A549 (cell line): ENCODE measurements at regions not wholly inside any gene's neighbourhood (a gene's known extent, or its start where the extent isn't known, plus 50 kb on each side); places are given as distances from the start of the nearest gene placed in this dataset.

Experiments used
- ATAC-seq, 2 experiments: fragments of 200-7000 bp in 1 of 2; fragments of >200 bp in 1 of 2; cut with Nextera tagmentation in 1 of 2; cut with Tn5 transposase in 1 of 2; 3 replicates each; pipeline versions ENCODE4 v1.8.0 to v1.9.1; 2018 to 2020; ENCODE audit warnings: mild to moderate bottlenecking in 1 of 2, moderate library complexity in 1 of 2
- CTCF ChIA-PET: fragments of 300-600 bp; sonication (Branson Sonifier 250); formaldehyde crosslinking; extraction: SDS; loops from one replicate; lab custom pipeline; 2021; ENCODE audit warnings: antibody characterized with exemption, inconsistent platforms; lab: Yijun Ruan, JAX
- POLR2A ChIA-PET: fragments of 350-600 bp; formaldehyde crosslinking; extraction: SDS; loops from one replicate; lab custom pipeline; 2021; ENCODE audit warnings: antibody characterized with exemption, inconsistent platforms; lab: Yijun Ruan, JAX
- DNase-seq, 2 experiments: peaks; one replicate each; pipeline versions ENCODE4 v3.0.0 to v3.0.0-alpha.2; 2011 to 2016; ENCODE audit warnings: low read depth in 1 of 2, low spot score in 1 of 2
- FAIRE-seq: peaks from 2 replicates; lab custom pipeline; 2011; peaks lifted over from hg19 to GRCh38; lab: Jason Lieb, UNC
- H3K27ac ChIP-seq, 2 experiments: fragments of >200 bp; sonication (Bioruptor Twin); formaldehyde crosslinking; 3 replicates each; pipeline ENCODE4 v1.5.1; 2016 to 2017
- H3K4me1 ChIP-seq: fragments of >200 bp; sonication (Bioruptor Twin); formaldehyde crosslinking; 3 replicates; pipeline ENCODE4 v1.6.1; 2016
- H3K4me2 ChIP-seq: fragments of >200 bp; sonication (Bioruptor Twin); formaldehyde crosslinking; 3 replicates; pipeline ENCODE4 v1.6.1; 2016
- H3K4me3 ChIP-seq: fragments of >200 bp; sonication (Bioruptor Twin); formaldehyde crosslinking; 3 replicates; pipeline ENCODE4 v1.5.1; 2016
- H3K9me3 ChIP-seq: fragments of >200 bp; sonication (Bioruptor Twin); formaldehyde crosslinking; 3 replicates; pipeline ENCODE4 v1.6.1; 2016
- CEBPB ChIP-seq, 2 experiments: fragments of >200 bp in 1 of 2; sonication (Bioruptor Twin) in 1 of 2; formaldehyde crosslinking in 1 of 2; IDR thresholded peaks; 2 replicates each; pipeline ENCODE4 v1.6.1; 2012 to 2016
- CTCF ChIP-seq: fragments of >200 bp; sonication (Bioruptor Twin); formaldehyde crosslinking; IDR thresholded peaks from 3 replicates; pipeline ENCODE4 v1.5.1; 2016
- E2F6 ChIP-seq: IDR thresholded peaks from 2 replicates; pipeline ENCODE4 v1.6.1; 2012; ENCODE audit warnings: low read depth, borderline replicate concordance
- ELK1 ChIP-seq: fragments of 150-350 bp; IDR thresholded peaks from 2 replicates; pipeline ENCODE4 v1.6.1; 2014; ENCODE audit warnings: low read depth, mild to moderate bottlenecking, low read length
- ESRRA ChIP-seq: fragments of 150-350 bp; IDR thresholded peaks from 2 replicates; pipeline ENCODE4 v1.6.1; 2014; ENCODE audit warnings: mild to moderate bottlenecking, low read length, borderline replicate concordance
- FOSB ChIP-seq: fragments of 250-450 bp; sonication (Bioruptor Pico); IDR thresholded peaks from 2 replicates; pipeline ENCODE4 v1.5.0; 2020; ENCODE audit warnings: mild to moderate bottlenecking, moderate library complexity
- HES2 ChIP-seq: fragments of >200 bp; sonication (Bioruptor Twin); formaldehyde crosslinking; IDR thresholded peaks from 2 replicates; pipeline ENCODE4 v1.6.1; 2016
- HEYL ChIP-seq: fragments of 250-450 bp; sonication (Bioruptor Pico); IDR thresholded peaks from 2 replicates; pipeline ENCODE4 v1.8.0; 2021; ENCODE audit warnings: mild to moderate bottlenecking, moderate library complexity
- JUN ChIP-seq, 2 experiments: fragments of >200 bp; sonication (Bioruptor Twin); formaldehyde crosslinking; IDR thresholded peaks; 2 replicates in 1 of 2; 3 replicates in 1 of 2; pipeline ENCODE4 v1.6.1; 2016 to 2017
- MAFK ChIP-seq: fragments of 450-650 bp; IDR thresholded peaks from 2 replicates; pipeline ENCODE4 v1.6.1; 2014; ENCODE audit not compliant: partially characterized antibody
- PBX3 ChIP-seq: IDR thresholded peaks from 2 replicates; pipeline ENCODE4 v1.6.1; 2012
- POLR2AphosphoS2 ChIP-seq: conservative IDR thresholded peaks from 2 replicates; pipeline ENCODE4 v1.6.1; 2012; ENCODE audit warnings: low read length, improper control_type of control experiment, inconsistent platforms
- RARB ChIP-seq: fragments of 250-450 bp; sonication (Bioruptor Pico); IDR thresholded peaks from 2 replicates; pipeline ENCODE4 v1.8.0; 2021; ENCODE audit warnings: mild to moderate bottlenecking, moderate library complexity
- RNF2 ChIP-seq: fragments of 200-600 bp; sonication (generic); IDR thresholded peaks from 2 replicates; pipeline ENCODE4 v1.6.1; 2016; ENCODE audit warnings: low read depth, mild to moderate bottlenecking, antibody characterized with exemption, moderate library complexity, borderline replicate concordance
- TP53 ChIP-seq: fragments of 250-450 bp; sonication (Bioruptor Pico); IDR thresholded peaks from 2 replicates; pipeline ENCODE4 v1.5.0; 2021; ENCODE audit warnings: mild to moderate bottlenecking, moderate library complexity
- ZC3H11A ChIP-seq: fragments of 450-650 bp; IDR thresholded peaks from 2 replicates; pipeline ENCODE4 v1.6.1; 2014; ENCODE audit warnings: antibody characterized with exemption, mild to moderate bottlenecking
- ZSCAN20 ChIP-seq: fragments of 250-450 bp; sonication (Bioruptor Pico); IDR thresholded peaks from 2 replicates; pipeline ENCODE4 v1.8.0; 2022; ENCODE audit warnings: mild to moderate bottlenecking, moderate library complexity
- WGBS: methylation state at CpG from one replicate; pipeline ENCODE4 v1.1.6; 2017; ENCODE audit errors: missing lambda C conversion rate; 5-methylcytosine and 5-hydroxymethylcytosine counted together

GRCh38 chr16:79402920-79403319, 197.6 kb downstream of the MAF start:
- ChIA-PET CTCF (no interaction called here), POLR2A (no interaction called here)
- no peaks in the 10 kb centered on the region for H3K4me1 ChIP-seq
- no peak overlapping the region for H3K27ac ChIP-seq
- no peak for FAIRE-seq
- H3K4me2 ChIP-seq, result no peak overlapping the region
- 0 out of 3 replicates have a peak, but pooled peaks cover 2% of the 10 kb centered on the region for H3K9me3 ChIP-seq
- TF ChIP-seq ESRRA (no peak), FOSB (CRISPR knock-in tag) (no peak), ZC3H11A (no peak), E2F6 (no peak)
- 23% methylated on average over 6 of the region's 6 CpGs for WGBS
- H3K4me3 ChIP-seq, result no peak overlapping the region
- no peak for DNase-seq
- no peak for ATAC-seq

- H3K4me2 ChIP-seq, result no peak overlapping the region
- no peak overlapping the region for H3K27ac ChIP-seq
- FAIRE-seq (no peak), ATAC-seq (no peak), DNase-seq (no peak)
- 19% methylated on average over 5 of the region's 5 CpGs for WGBS
- H3K4me1 ChIP-seq, result no peaks in the 10 kb centered on the region
- H3K4me3 ChIP-seq, result no peak overlapping the region
- ChIA-PET POLR2A (no interaction called here), CTCF (no interaction called here)
- 0 out of 3 replicates have a peak, but pooled peaks cover 2% of the 10 kb centered on the region for H3K9me3 ChIP-seq
- TF ChIP-seq MAFK, result no peak
- no peak for TF ChIP-seq HES2
- no peak for TF ChIP-seq RARB
- no peak for TF ChIP-seq HEYL (CRISPR knock-in tag)
Measured at GRCh38 chr16:79402356-79402755, 198.2 kb downstream of the MAF start.

- no peak for TF ChIP-seq RARB
- TF ChIP-seq ELK1, result no peak
- no peak for TF ChIP-seq MAFK
- TF ChIP-seq CEBPB (IDR thresholded peaks at IDR 0.05), result no peak
- TF ChIP-seq JUN (IDR thresholded peaks at IDR 0.05), result no peak
- H3K4me2 ChIP-seq, result no peak overlapping the region
- DNase-seq, result no peak
- ChIA-PET CTCF (interaction anchor here (1.0 kb wide), 1 partner anchor 51 kb away, joined by 3 read pairs; no protein-coding TSS in a partner anchor), POLR2A (no interaction called here)
- 0 out of 3 replicates have a peak, but pooled peaks cover 2% of the 10 kb centered on the region for H3K9me3 ChIP-seq
- WGBS, result 87% methylated on average over 1 of the region's 1 CpG
- no peaks in the 10 kb centered on the region for H3K4me1 ChIP-seq
- no peak overlapping the region for H3K4me3 ChIP-seq
- no peak for ATAC-seq
- no peak for FAIRE-seq
- no peak overlapping the region for H3K27ac ChIP-seq
Measured at GRCh38 chr16:79401782-79402181, 198.8 kb downstream of the MAF start.

GRCh38 chr16:79401157-79401556, 199.4 kb downstream of the MAF start:
- CTCF ChIA-PET, result interaction anchor here (1.0 kb wide), 1 partner anchor 50 kb away, joined by 3 read pairs; no protein-coding TSS in a partner anchor
- no peak overlapping the region for H3K4me3 ChIP-seq
- ATAC-seq (no peak), DNase-seq (no peak), FAIRE-seq (no peak)
- POLR2A ChIA-PET, result no interaction called here
- no peak overlapping the region for H3K4me2 ChIP-seq
- TF ChIP-seq RNF2 (no peak), PBX3 (no peak), CTCF (no peak), ZC3H11A (no peak), POLR2AphosphoS2 (no peak), ZSCAN20 (CRISPR knock-in tag) (no peak), TP53 (CRISPR knock-in tag) (no peak)
- H3K9me3 ChIP-seq, result 0 out of 3 replicates have a peak, but pooled peaks cover 2% of the 10 kb centered on the region
- 56% methylated on average over 4 of the region's 4 CpGs for WGBS
- H3K27ac ChIP-seq, result no peak overlapping the region
- H3K4me1 ChIP-seq, result no peaks in the 10 kb centered on the region
